GM12878 (cell line): ENCODE measurements at regions not wholly inside any gene's neighbourhood (a gene's known extent, or its start where the extent isn't known, plus 50 kb on each side); places are given as distances from the start of the nearest gene placed in this dataset.

Experiments used
- ATAC-seq: fragments of 200-7000 bp; cut with Tn5 transposase; 3 replicates; pipeline ENCODE4 v1.9.1; 2020; ENCODE audit warnings: mild to moderate bottlenecking, moderate library complexity
- BruUV-seq: library from RNA; stranded (reverse); fragments of 400-500 nt; replicated peaks from 2 replicates; lab custom pipeline; 2021; lab: Mats Ljungman, UMichigan
- CTCF ChIA-PET: fragments of 300-600 bp; sonication (Branson Sonifier 250); formaldehyde crosslinking; extraction: SDS; loops from one replicate; lab custom pipeline; 2021; ENCODE audit warnings: inconsistent platforms; lab: Yijun Ruan, JAX
- POLR2A ChIA-PET: fragments of 350-600 bp; formaldehyde crosslinking; extraction: SDS; loops from one replicate; lab custom pipeline; 2021; ENCODE audit warnings: inconsistent platforms; lab: Charles Lee
- RAD21 ChIA-PET: fragments of 300-600 bp; sonication (Branson Sonifier 250); formaldehyde crosslinking; loops from one replicate; lab custom pipeline; 2023; ENCODE audit warnings: antibody characterized with exemption; ENCODE audit not compliant: unreplicated experiment; lab: Charles Lee
- SMC1A ChIA-PET: fragments of 300-600 bp; sonication (Branson Sonifier 250); formaldehyde crosslinking; loops from one replicate; lab custom pipeline; 2023; ENCODE audit not compliant: unreplicated experiment, uncharacterized antibody; lab: Charles Lee
- DNase-seq: peaks from one replicate; pipeline ENCODE4 v3.0.0-alpha.2; 2011; ENCODE audit warnings: low read depth, low spot score
- FAIRE-seq: peaks from 3 replicates; lab custom pipeline; 2011; peaks lifted over from hg19 to GRCh38; lab: Jason Lieb, UNC
- H2AFZ ChIP-seq: 2 replicates; pipeline ENCODE4 v1.6.0; 2011; ENCODE audit warnings: low read depth, low read length, control low read depth; ENCODE audit not compliant: control insufficient read depth
- H3K27ac ChIP-seq: 2 replicates; pipeline ENCODE4 v1.5.1; 2011; ENCODE audit warnings: control low read depth; ENCODE audit not compliant: control insufficient read depth, insufficient read depth
- H3K27me3 ChIP-seq, 2 experiments: replicated peaks in 1 of 2; 2 replicates each; pipeline versions ENCODE4 v1.6.0 to v1.6.1; 2011; ENCODE audit warnings: low read length in 1 of 2; ENCODE audit not compliant: control insufficient read depth in 2 of 2, insufficient read depth in 2 of 2
- H3K36me3 ChIP-seq, 2 experiments: 2 replicates each; pipeline ENCODE4 v1.5.1; 2011; ENCODE audit warnings: low read length in 1 of 2; ENCODE audit not compliant: control insufficient read depth in 2 of 2, insufficient read depth in 2 of 2
- H3K4me1 ChIP-seq: 2 replicates; pipeline ENCODE4 v1.6.1; 2011; ENCODE audit warnings: mild to moderate bottlenecking, low read length, moderate library complexity, mixed read lengths; ENCODE audit not compliant: control insufficient read depth, insufficient read depth
- H3K4me2 ChIP-seq: 2 replicates; pipeline ENCODE4 v1.6.0; 2011; ENCODE audit warnings: control low read depth; ENCODE audit not compliant: control insufficient read depth, insufficient read depth
- H3K4me3 ChIP-seq: fragments of 200-600 bp; sonication (generic); 2 replicates; pipeline ENCODE4 v1.5.1; 2016
- H3K79me2 ChIP-seq: 2 replicates; pipeline ENCODE4 v1.6.0; 2011; ENCODE audit warnings: low read length; ENCODE audit not compliant: control insufficient read depth, insufficient read depth
- H3K9ac ChIP-seq: 2 replicates; pipeline ENCODE4 v1.8.0; 2011; ENCODE audit warnings: low read length, control low read depth, mixed read lengths; ENCODE audit not compliant: control insufficient read depth, insufficient read depth
- H3K9me3 ChIP-seq: replicated peaks from 3 replicates; pipeline ENCODE4 v1.5.1; 2011; ENCODE audit warnings: mild to moderate bottlenecking, low read length; ENCODE audit not compliant: control insufficient read depth, insufficient read depth
- H4K20me1 ChIP-seq: 2 replicates; pipeline ENCODE4 v1.6.0; 2011; ENCODE audit not compliant: control insufficient read depth, insufficient read depth
- BCL11A ChIP-seq: IDR thresholded peaks from 2 replicates; pipeline ENCODE4 v1.6.1; 2011; ENCODE audit warnings: low read depth, low read length
- CHD4 ChIP-seq: fragments of 200-600 bp; sonication (generic); IDR thresholded peaks from 2 replicates; pipeline ENCODE4 v1.6.1; 2016; ENCODE audit warnings: mild to moderate bottlenecking
- HDAC6 ChIP-seq: fragments of 200-600 bp; sonication (generic); IDR thresholded peaks from one replicate; pipeline ENCODE4 v1.8.0; 2017; ENCODE audit warnings: antibody characterized with exemption; ENCODE audit not compliant: unreplicated experiment
- MTA3 ChIP-seq: IDR thresholded peaks from 2 replicates; pipeline ENCODE4 v1.6.1; 2012; ENCODE audit warnings: low read length, inconsistent platforms, borderline replicate concordance
- RAD51 ChIP-seq: fragments of 450-650 bp; IDR thresholded peaks from 2 replicates; pipeline ENCODE4 v1.6.1; 2016; ENCODE audit warnings: moderate library complexity, mild to moderate bottlenecking, inconsistent platforms
- WGBS: methylation state at CpG from one replicate; pipeline ENCODE4 v1.1.6; 2016; ENCODE audit warnings: low lambda C conversion rate; ENCODE audit not compliant: insufficient replicate concordance, insufficient coverage; ENCODE audit errors: missing lambda C conversion rate; 5-methylcytosine and 5-hydroxymethylcytosine counted together
- in situ Hi-C: fragments of 300-500 bp; cut with MboI; formaldehyde crosslinking; loops from 9 replicates; pipeline ENCODE4 v1.14.3; 2018; ENCODE audit warnings: mixed read lengths
- intact Hi-C: fragments of 100-400 bp; cut with micrococcal nuclease; formaldehyde crosslinking; loops from one replicate; pipeline ENCODE4 v1.14.2; 2022; ENCODE audit not compliant: unreplicated experiment
- TF ChIP-seq, protein P1 (sequence below): fragments of 450-650 bp; IDR thresholded peaks from 2 replicates; pipeline ENCODE4 v1.6.1; 2018; ENCODE audit warnings: borderline replicate concordance, mild to moderate bottlenecking; ENCODE audit not compliant: partially characterized antibody
- TF ChIP-seq, protein P2 (sequence below): IDR thresholded peaks from 2 replicates; pipeline ENCODE4 v1.6.1; 2012; ENCODE audit warnings: improper control_type of control experiment, low read depth, low read length; ENCODE audit not compliant: insufficient replicate concordance
- TF ChIP-seq, protein P3 (sequence below): IDR thresholded peaks from 2 replicates; pipeline ENCODE4 v1.6.1; 2011; ENCODE audit warnings: borderline replicate concordance, low read depth, mild to moderate bottlenecking, moderate library complexity, low read length; ENCODE audit not compliant: insufficient read depth, poor library complexity, severe bottlenecking
- TF ChIP-seq, protein P4 (sequence below): IDR thresholded peaks from 2 replicates; pipeline ENCODE4 v1.6.1; 2012; ENCODE audit warnings: low read length, inconsistent platforms
- TF ChIP-seq, protein P5 (sequence below): IDR thresholded peaks from 2 replicates; pipeline ENCODE4 v1.6.1; 2012; ENCODE audit warnings: low read depth, low read length, improper control_type of control experiment

DNA sequence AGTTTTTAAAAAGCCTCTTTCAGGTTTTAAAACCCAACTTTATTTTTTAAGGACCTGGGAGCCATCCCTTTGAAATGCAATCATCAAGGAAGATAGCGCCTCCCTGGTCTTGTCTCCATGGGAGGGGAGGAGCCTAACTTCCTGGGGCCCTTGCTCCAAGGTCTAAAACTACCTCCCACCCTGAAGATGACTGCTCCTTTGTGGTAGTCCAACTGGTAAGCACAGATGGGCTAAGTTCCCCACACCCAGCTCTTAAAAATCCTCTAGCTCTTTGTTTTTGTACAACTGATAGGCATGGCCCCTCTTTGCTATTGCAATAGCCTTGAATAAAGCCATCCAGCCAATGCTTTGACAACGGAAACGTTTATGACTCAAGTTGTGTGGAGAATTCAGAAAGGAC, 716.8 kb downstream of the CBLN2 start:
- CTCF ChIA-PET = interaction anchor here (0.6 kb wide), 1 partner anchor 226 kb away, joined by 3 read pairs; no protein-coding TSS in a partner anchor
- Histone ChIP-seq H3K4me1 (no peaks in the 10 kb centered on the region), H3K9me3 (no peaks in the 10 kb centered on the region), H3K9ac (no peak overlapping the region), H3K79me2 (no peaks in the 10 kb centered on the region), H3K36me3 (no peaks in the 10 kb centered on the region), H3K27me3 (no peaks in the 10 kb centered on the region), H4K20me1 (no peaks in the 10 kb centered on the region), H3K4me2 (no peak overlapping the region), H2AFZ (no peak overlapping the region), H3K4me3 (no peak overlapping the region), H3K27ac (no peak overlapping the region)
- FAIRE-seq (no peak), DNase-seq (no peak), ATAC-seq (no peak)
- intact Hi-C loops = no loop called here
- RAD21 ChIA-PET = no interaction called here
- in situ Hi-C loops = no loop called here
- POLR2A ChIA-PET = no interaction called here
- 2% methylated on average over 3 of the region's 3 CpGs for WGBS
- BruUV-seq = no TSS peak
- SMC1A ChIA-PET = no interaction called here
- TF ChIP-seq, protein P1, sequence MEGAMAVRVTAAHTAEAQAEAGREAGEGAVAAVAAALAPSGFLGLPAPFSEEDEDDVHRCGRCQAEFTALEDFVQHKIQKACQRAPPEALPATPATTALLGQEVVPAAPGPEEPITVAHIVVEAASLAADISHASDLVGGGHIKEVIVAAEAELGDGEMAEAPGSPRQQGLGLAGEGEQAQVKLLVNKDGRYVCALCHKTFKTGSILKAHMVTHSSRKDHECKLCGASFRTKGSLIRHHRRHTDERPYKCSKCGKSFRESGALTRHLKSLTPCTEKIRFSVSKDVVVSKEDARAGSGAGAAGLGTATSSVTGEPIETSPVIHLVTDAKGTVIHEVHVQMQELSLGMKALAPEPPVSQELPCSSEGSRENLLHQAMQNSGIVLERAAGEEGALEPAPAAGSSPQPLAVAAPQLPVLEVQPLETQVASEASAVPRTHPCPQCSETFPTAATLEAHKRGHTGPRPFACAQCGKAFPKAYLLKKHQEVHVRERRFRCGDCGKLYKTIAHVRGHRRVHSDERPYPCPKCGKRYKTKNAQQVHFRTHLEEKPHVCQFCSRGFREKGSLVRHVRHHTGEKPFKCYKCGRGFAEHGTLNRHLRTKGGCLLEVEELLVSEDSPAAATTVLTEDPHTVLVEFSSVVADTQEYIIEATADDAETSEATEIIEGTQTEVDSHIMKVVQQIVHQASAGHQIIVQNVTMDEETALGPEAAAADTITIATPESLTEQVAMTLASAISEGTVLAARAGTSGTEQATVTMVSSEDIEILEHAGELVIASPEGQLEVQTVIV = no peak
- no peak for TF ChIP-seq RAD51
- TF ChIP-seq, protein P2, sequence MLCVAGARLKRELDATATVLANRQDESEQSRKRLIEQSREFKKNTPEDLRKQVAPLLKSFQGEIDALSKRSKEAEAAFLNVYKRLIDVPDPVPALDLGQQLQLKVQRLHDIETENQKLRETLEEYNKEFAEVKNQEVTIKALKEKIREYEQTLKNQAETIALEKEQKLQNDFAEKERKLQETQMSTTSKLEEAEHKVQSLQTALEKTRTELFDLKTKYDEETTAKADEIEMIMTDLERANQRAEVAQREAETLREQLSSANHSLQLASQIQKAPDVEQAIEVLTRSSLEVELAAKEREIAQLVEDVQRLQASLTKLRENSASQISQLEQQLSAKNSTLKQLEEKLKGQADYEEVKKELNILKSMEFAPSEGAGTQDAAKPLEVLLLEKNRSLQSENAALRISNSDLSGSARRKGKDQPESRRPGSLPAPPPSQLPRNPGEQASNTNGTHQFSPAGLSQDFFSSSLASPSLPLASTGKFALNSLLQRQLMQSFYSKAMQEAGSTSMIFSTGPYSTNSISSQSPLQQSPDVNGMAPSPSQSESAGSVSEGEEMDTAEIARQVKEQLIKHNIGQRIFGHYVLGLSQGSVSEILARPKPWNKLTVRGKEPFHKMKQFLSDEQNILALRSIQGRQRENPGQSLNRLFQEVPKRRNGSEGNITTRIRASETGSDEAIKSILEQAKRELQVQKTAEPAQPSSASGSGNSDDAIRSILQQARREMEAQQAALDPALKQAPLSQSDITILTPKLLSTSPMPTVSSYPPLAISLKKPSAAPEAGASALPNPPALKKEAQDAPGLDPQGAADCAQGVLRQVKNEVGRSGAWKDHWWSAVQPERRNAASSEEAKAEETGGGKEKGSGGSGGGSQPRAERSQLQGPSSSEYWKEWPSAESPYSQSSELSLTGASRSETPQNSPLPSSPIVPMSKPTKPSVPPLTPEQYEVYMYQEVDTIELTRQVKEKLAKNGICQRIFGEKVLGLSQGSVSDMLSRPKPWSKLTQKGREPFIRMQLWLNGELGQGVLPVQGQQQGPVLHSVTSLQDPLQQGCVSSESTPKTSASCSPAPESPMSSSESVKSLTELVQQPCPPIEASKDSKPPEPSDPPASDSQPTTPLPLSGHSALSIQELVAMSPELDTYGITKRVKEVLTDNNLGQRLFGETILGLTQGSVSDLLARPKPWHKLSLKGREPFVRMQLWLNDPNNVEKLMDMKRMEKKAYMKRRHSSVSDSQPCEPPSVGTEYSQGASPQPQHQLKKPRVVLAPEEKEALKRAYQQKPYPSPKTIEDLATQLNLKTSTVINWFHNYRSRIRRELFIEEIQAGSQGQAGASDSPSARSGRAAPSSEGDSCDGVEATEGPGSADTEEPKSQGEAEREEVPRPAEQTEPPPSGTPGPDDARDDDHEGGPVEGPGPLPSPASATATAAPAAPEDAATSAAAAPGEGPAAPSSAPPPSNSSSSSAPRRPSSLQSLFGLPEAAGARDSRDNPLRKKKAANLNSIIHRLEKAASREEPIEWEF = no peak
- no peak for TF ChIP-seq BCL11A
- TF ChIP-seq, protein P3, sequence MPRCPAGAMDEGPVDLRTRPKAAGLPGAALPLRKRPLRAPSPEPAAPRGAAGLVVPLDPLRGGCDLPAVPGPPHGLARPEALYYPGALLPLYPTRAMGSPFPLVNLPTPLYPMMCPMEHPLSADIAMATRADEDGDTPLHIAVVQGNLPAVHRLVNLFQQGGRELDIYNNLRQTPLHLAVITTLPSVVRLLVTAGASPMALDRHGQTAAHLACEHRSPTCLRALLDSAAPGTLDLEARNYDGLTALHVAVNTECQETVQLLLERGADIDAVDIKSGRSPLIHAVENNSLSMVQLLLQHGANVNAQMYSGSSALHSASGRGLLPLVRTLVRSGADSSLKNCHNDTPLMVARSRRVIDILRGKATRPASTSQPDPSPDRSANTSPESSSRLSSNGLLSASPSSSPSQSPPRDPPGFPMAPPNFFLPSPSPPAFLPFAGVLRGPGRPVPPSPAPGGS = no peak
- TF ChIP-seq MTA3 = no peak
- TF ChIP-seq, protein P4, sequence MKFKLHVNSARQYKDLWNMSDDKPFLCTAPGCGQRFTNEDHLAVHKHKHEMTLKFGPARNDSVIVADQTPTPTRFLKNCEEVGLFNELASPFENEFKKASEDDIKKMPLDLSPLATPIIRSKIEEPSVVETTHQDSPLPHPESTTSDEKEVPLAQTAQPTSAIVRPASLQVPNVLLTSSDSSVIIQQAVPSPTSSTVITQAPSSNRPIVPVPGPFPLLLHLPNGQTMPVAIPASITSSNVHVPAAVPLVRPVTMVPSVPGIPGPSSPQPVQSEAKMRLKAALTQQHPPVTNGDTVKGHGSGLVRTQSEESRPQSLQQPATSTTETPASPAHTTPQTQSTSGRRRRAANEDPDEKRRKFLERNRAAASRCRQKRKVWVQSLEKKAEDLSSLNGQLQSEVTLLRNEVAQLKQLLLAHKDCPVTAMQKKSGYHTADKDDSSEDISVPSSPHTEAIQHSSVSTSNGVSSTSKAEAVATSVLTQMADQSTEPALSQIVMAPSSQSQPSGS = no peak
- TF ChIP-seq, protein P5, sequence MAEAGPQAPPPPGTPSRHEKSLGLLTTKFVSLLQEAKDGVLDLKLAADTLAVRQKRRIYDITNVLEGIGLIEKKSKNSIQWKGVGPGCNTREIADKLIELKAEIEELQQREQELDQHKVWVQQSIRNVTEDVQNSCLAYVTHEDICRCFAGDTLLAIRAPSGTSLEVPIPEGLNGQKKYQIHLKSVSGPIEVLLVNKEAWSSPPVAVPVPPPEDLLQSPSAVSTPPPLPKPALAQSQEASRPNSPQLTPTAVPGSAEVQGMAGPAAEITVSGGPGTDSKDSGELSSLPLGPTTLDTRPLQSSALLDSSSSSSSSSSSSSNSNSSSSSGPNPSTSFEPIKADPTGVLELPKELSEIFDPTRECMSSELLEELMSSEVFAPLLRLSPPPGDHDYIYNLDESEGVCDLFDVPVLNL = no peak
- no peak for TF ChIP-seq HDAC6
- TF ChIP-seq CHD4 = no peak
